ENCODE measurements at regions not wholly inside any gene's neighbourhood (a gene's known extent, or its start where the extent isn't known, plus 50 kb on each side); places are given as distances from the start of the nearest gene placed in this dataset.

DNA sequence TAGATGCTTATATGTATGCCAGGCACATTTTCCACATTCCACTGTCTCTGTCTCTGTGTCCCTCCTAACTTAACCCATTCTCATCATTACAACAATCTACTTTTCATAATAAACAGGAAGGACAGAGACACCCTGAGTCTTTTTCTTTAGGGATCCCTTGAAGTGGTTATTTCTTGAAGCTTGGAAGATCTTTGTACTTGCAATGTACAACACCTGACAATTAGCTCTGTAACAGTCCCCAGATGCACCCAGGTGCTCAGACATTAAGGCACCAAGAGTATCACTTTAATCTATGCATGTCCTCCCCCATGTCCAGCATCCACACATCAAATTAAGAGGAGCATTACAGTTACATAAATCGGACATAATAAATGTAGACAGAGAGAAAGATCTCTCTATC lies 309.6 kb upstream of the KCNH8 start (continued):
- TF ChIP-seq EP300 (IDR thresholded peaks at IDR 0.05; ENCODE audit: borderline replicate concordance in 1 of 2, low read depth in 2 of 2, low read length in 2 of 2), result no peak
- no peak for TF ChIP-seq POLR2A (IDR thresholded peaks at IDR 0.05; ENCODE audit: control extremely low read depth in 1 of 2, low read depth in 2 of 2, low read length in 2 of 2)

Measured in H1 (cell line).